H1 (cell line): ENCODE measurements at regions not wholly inside any gene's neighbourhood (a gene's known extent, or its start where the extent isn't known, plus 50 kb on each side); places are given as distances from the start of the nearest gene placed in this dataset.

Experiments used
- CTCF ChIA-PET: fragments of 300-600 bp; sonication (Branson Sonifier 250); formaldehyde crosslinking; loops from one replicate; lab custom pipeline; 2021; ENCODE audit not compliant: partially characterized antibody; lab: Charles Lee
- POLR2A ChIA-PET: fragments of 300-600 bp; sonication (Branson Sonifier 250); formaldehyde crosslinking; loops from one replicate; lab custom pipeline; 2021; ENCODE audit warnings: inconsistent platforms; ENCODE audit not compliant: partially characterized antibody; lab: Charles Lee
- DNase-seq, 2 experiments: peaks; one replicate each; pipeline versions ENCODE4 v3.0.0 to v3.0.0-alpha.2; 2010 to 2022; ENCODE audit warnings: low spot score in 2 of 2, low read depth in 1 of 2, mixed read lengths in 1 of 2
- FAIRE-seq: peaks from 2 replicates; lab custom pipeline; 2011; peaks lifted over from hg19 to GRCh38; lab: Jason Lieb, UNC
- H2AFZ ChIP-seq: 2 replicates; pipeline ENCODE4 v1.8.1; 2012; ENCODE audit warnings: low read length, inconsistent platforms
- H2AK5ac ChIP-seq: 2 replicates; pipeline ENCODE4 v1.6.1; 2013; ENCODE audit warnings: low read depth, low read length
- H2BK120ac ChIP-seq: replicated peaks from 2 replicates; pipeline ENCODE3; 2013; ENCODE audit warnings: low read depth, low read length, inconsistent platforms
- H2BK12ac ChIP-seq: 2 replicates; pipeline ENCODE4 v1.6.1; 2013; ENCODE audit warnings: low read depth, low read length
- H2BK15ac ChIP-seq: 2 replicates; pipeline ENCODE4 v1.6.1; 2013; ENCODE audit warnings: low read length
- H2BK20ac ChIP-seq: 2 replicates; pipeline ENCODE4 v1.6.1; 2013; ENCODE audit warnings: low read length
- H2BK5ac ChIP-seq: 2 replicates; pipeline ENCODE4 v1.6.1; 2013; ENCODE audit warnings: low read depth, low read length
- H3K14ac ChIP-seq: 2 replicates; pipeline ENCODE4 v1.6.1; 2013; ENCODE audit warnings: inconsistent platforms; ENCODE audit not compliant: insufficient read length
- H3K18ac ChIP-seq: 2 replicates; pipeline ENCODE4 v1.6.1; 2013; ENCODE audit warnings: low read length; ENCODE audit errors: extremely low read depth
- H3K23ac ChIP-seq: 2 replicates; pipeline ENCODE4 v1.6.1; 2013; ENCODE audit warnings: inconsistent platforms; ENCODE audit not compliant: insufficient read length
- H3K23me2 ChIP-seq: 2 replicates; pipeline ENCODE4 v1.6.1; 2013; ENCODE audit warnings: low read depth, low read length
- H3K27ac ChIP-seq: 2 replicates; pipeline ENCODE4 v1.6.1; 2011; ENCODE audit warnings: low read depth, low read length, inconsistent platforms
- H3K27me3 ChIP-seq, 4 experiments: replicated peaks in 1 of 4; 1 replicate in 1 of 4; 2 replicates in 3 of 4; pipeline versions ENCODE4 v1.6.1 to v1.8.1; 2011 to 2013; ENCODE audit warnings: low read length in 3 of 4, mild to moderate bottlenecking in 3 of 4, inconsistent platforms in 2 of 4, mixed read lengths in 2 of 4, moderate library complexity in 1 of 4; ENCODE audit not compliant: control insufficient read depth in 3 of 4, insufficient read depth in 3 of 4; ENCODE audit errors: extremely low read depth in 1 of 4
- H3K36me3 ChIP-seq, 4 experiments: 2 replicates each; pipeline versions ENCODE4 v1.6.1 to v1.8.1; 2011 to 2013; ENCODE audit warnings: mild to moderate bottlenecking in 4 of 4, low read length in 3 of 4, moderate library complexity in 2 of 4, control low read depth in 1 of 4, inconsistent platforms in 1 of 4; ENCODE audit not compliant: insufficient read depth in 4 of 4, control insufficient read depth in 2 of 4
- H3K4ac ChIP-seq: replicated peaks from 2 replicates; pipeline ENCODE3; 2013; ENCODE audit warnings: low read length, low read depth, mixed read lengths, inconsistent platforms; ENCODE audit not compliant: insufficient read length
- H3K4me1 ChIP-seq, 4 experiments: replicated peaks in 1 of 4; 1 replicate in 1 of 4; 2 replicates in 3 of 4; pipeline versions ENCODE4 v1.6.1 to v1.8.1; 2011 to 2013; ENCODE audit warnings: low read length in 3 of 4, inconsistent platforms in 2 of 4, mixed read lengths in 1 of 4; ENCODE audit not compliant: insufficient read depth in 4 of 4, control insufficient read depth in 3 of 4
- H3K4me2 ChIP-seq, 2 experiments: 2 replicates each; pipeline versions ENCODE4 v1.6.1 to v1.8.1; 2011 to 2013; ENCODE audit warnings: low read depth in 2 of 2, low read length in 2 of 2, control low read depth in 1 of 2, inconsistent platforms in 1 of 2, mild to moderate bottlenecking in 1 of 2; ENCODE audit not compliant: insufficient read depth in 1 of 2
- H3K4me3 ChIP-seq, 4 experiments: fragments of 200-600, 300-600 bp in 1 of 4; sonication (generic), shearing (Covaris generic), sonication (Bioruptor Twin) in 1 of 4; 2 replicates each; pipeline versions ENCODE4 v1.5.1 to v1.8.1; 2011 to 2016; ENCODE audit warnings: low read length in 4 of 4, low read depth in 3 of 4, control low read depth in 2 of 4, inconsistent platforms in 2 of 4, mild to moderate bottlenecking in 2 of 4, mixed read lengths in 1 of 4, moderate library complexity in 1 of 4; ENCODE audit not compliant: insufficient read depth in 2 of 4; ENCODE audit errors: extremely low read depth in 1 of 4
- H3K56ac ChIP-seq: replicated peaks from 2 replicates; pipeline ENCODE3; 2013; ENCODE audit warnings: low read depth, mild to moderate bottlenecking, mixed read lengths, low read length, inconsistent platforms; ENCODE audit not compliant: insufficient read length
- H3K79me1 ChIP-seq: 2 replicates; pipeline ENCODE4 v1.6.1; 2013; ENCODE audit warnings: low read depth, low read length, control low read depth
- H3K79me2 ChIP-seq, 2 experiments: 2 replicates each; pipeline versions ENCODE4 v1.6.1 to v1.8.1; 2012 to 2013; ENCODE audit warnings: low read length in 2 of 2, mild to moderate bottlenecking in 2 of 2, inconsistent platforms in 1 of 2; ENCODE audit not compliant: insufficient read depth in 2 of 2, control insufficient read depth in 1 of 2
- H3K9ac ChIP-seq, 4 experiments: replicated peaks in 1 of 4; 1 replicate in 1 of 4; 2 replicates in 3 of 4; pipeline versions ENCODE4 v1.6.1 to v1.8.1; 2011 to 2013; ENCODE audit warnings: low read depth in 3 of 4, low read length in 3 of 4, control low read depth in 2 of 4, mild to moderate bottlenecking in 2 of 4, moderate library complexity in 2 of 4, inconsistent platforms in 1 of 4; ENCODE audit errors: extremely low read depth in 1 of 4
- H3K9me3 ChIP-seq, 2 experiments: 2 replicates each; pipeline versions ENCODE4 v1.6.1 to v1.8.1; 2012 to 2013; ENCODE audit warnings: mild to moderate bottlenecking in 2 of 2, moderate library complexity in 2 of 2, control low read depth in 1 of 2, inconsistent platforms in 1 of 2, low read depth in 1 of 2, low read length in 1 of 2, mixed read lengths in 1 of 2; ENCODE audit not compliant: insufficient read depth in 2 of 2
- H4K20me1 ChIP-seq, 2 experiments: replicated peaks in 1 of 2; 2 replicates each; pipeline versions ENCODE3 to v1.8.1; 2011 to 2013; ENCODE audit warnings: inconsistent platforms in 2 of 2, low read length in 2 of 2, mild to moderate bottlenecking in 1 of 2; ENCODE audit not compliant: insufficient read depth in 2 of 2, control insufficient read depth in 1 of 2
- H4K5ac ChIP-seq: 2 replicates; pipeline ENCODE4 v1.6.1; 2013; ENCODE audit warnings: low read length, low read depth, mixed read lengths, inconsistent platforms; ENCODE audit not compliant: insufficient read length
- H4K8ac ChIP-seq: 2 replicates; pipeline ENCODE4 v1.8.0; 2013; ENCODE audit warnings: mild to moderate bottlenecking, moderate library complexity, low read length, inconsistent platforms; ENCODE audit not compliant: insufficient read depth; ENCODE audit errors: extremely low read depth
- H4K91ac ChIP-seq: replicated peaks from 2 replicates; pipeline ENCODE3; 2013; ENCODE audit warnings: low read length, mixed read lengths, inconsistent platforms; ENCODE audit not compliant: insufficient read length
- CEBPB ChIP-seq: IDR thresholded peaks from 2 replicates; pipeline ENCODE4 v1.6.1; 2012; ENCODE audit warnings: low read depth, low read length
- EP300 ChIP-seq, 2 experiments: IDR thresholded peaks; 1 replicate in 1 of 2; 2 replicates in 1 of 2; pipeline ENCODE4 v1.6.1; 2011 to 2012; ENCODE audit warnings: low read depth in 2 of 2, low read length in 2 of 2, mild to moderate bottlenecking in 2 of 2, borderline replicate concordance in 1 of 2, inconsistent platforms in 1 of 2, moderate library complexity in 1 of 2
- RFX5 ChIP-seq: IDR thresholded peaks from 2 replicates; pipeline ENCODE4 v1.6.1; 2011; ENCODE audit warnings: low read depth, low read length, improper control_type of control experiment, borderline replicate concordance
- WGBS, 2 experiments: shearing (Covaris generic) in 1 of 2; methylation state at CpG; one replicate each; pipeline versions ENCODE4 v1.1.6 to v1.1.7; 2013 to 2015; ENCODE audit warnings: low lambda C conversion rate in 2 of 2, mixed read lengths in 2 of 2, inconsistent platforms in 1 of 2, low coverage in 1 of 2, missing lambda C conversion rate in 1 of 2; ENCODE audit not compliant: insufficient replicate concordance in 2 of 2, insufficient coverage in 1 of 2, insufficient read length in 1 of 2; ENCODE audit errors: extremely low coverage in 1 of 2, missing lambda C conversion rate in 1 of 2; 5-methylcytosine and 5-hydroxymethylcytosine counted together
- TF ChIP-seq, protein P1 (sequence below): IDR thresholded peaks from 2 replicates; pipeline ENCODE4 v1.6.1; 2012; ENCODE audit warnings: low read length, inconsistent platforms

DNA sequence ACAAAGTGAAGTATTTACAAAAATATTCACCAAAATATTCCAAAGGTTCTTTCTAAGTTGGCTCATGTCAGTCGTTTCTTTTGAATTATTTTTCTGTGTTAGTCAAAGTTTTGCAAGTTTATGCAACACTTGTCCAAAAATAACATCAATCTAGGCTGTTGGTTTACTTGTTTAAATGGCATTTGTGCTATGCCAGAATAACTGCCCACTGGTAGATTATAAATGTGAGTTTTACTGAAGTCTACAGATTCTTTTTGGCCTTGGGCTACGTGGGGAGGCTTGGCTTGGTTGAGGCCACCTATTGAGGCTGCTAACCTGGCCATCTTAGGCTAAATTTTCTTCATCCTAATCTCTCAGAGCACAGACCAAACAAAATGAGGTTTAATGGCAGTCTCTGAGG lies 1091.9 kb upstream of the RAG2 start:
- no peak overlapping the region for H2BK12ac ChIP-seq
- H3K14ac ChIP-seq = no peak overlapping the region
- no peak overlapping the region for H2BK120ac ChIP-seq
- H4K5ac ChIP-seq = no peak overlapping the region
- WGBS, 2 experiments = 89% methylated on average over 2 of the region's 2 CpGs; no CpG with 5 or more reads in 1 of the 2 experiments
- no peak overlapping the region for H3K56ac ChIP-seq
- no peaks in the 10 kb centered on the region for H4K20me1 ChIP-seq
- no peak overlapping the region for H4K8ac ChIP-seq
- H2BK20ac ChIP-seq = no peak overlapping the region
- H2AK5ac ChIP-seq = no peak overlapping the region
- H2AFZ ChIP-seq = no peak overlapping the region
- no peak overlapping the region for H3K4ac ChIP-seq
- CTCF ChIA-PET = no interaction called here
- H3K36me3 ChIP-seq = no peaks in the 10 kb centered on the region
- H3K9me3 ChIP-seq = peaks cover 11 to 13% of the 10 kb centered on the region in 2 experiments
- no peak overlapping the region for H3K27ac ChIP-seq
- no peak overlapping the region for H4K91ac ChIP-seq
- H2BK15ac ChIP-seq = no peak overlapping the region
- H3K4me2 ChIP-seq = no peak overlapping the region
- DNase-seq (no peak), FAIRE-seq (no peak)
- POLR2A ChIA-PET = no interaction called here
- no peaks in the 10 kb centered on the region for H3K27me3 ChIP-seq
- no peak overlapping the region for H3K23ac ChIP-seq
- no peak overlapping the region for H2BK5ac ChIP-seq
- no peak overlapping the region for H3K9ac ChIP-seq
- no peak overlapping the region for H3K4me3 ChIP-seq
- no peaks in the 10 kb centered on the region for H3K79me2 ChIP-seq
- H3K79me1 ChIP-seq = no peaks in the 10 kb centered on the region
- H3K4me1 ChIP-seq = no peaks in the 10 kb centered on the region
- H3K23me2 ChIP-seq = no peaks in the 10 kb centered on the region
- H3K18ac ChIP-seq = no peak overlapping the region
- TF ChIP-seq, protein P1, sequence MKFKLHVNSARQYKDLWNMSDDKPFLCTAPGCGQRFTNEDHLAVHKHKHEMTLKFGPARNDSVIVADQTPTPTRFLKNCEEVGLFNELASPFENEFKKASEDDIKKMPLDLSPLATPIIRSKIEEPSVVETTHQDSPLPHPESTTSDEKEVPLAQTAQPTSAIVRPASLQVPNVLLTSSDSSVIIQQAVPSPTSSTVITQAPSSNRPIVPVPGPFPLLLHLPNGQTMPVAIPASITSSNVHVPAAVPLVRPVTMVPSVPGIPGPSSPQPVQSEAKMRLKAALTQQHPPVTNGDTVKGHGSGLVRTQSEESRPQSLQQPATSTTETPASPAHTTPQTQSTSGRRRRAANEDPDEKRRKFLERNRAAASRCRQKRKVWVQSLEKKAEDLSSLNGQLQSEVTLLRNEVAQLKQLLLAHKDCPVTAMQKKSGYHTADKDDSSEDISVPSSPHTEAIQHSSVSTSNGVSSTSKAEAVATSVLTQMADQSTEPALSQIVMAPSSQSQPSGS = no peak
- no peak for TF ChIP-seq RFX5
- no peak for TF ChIP-seq CEBPB
- no peak for TF ChIP-seq EP300 (IDR thresholded peaks at IDR 0.05; ENCODE audit: borderline replicate concordance in 1 of 2, low read depth in 2 of 2, low read length in 2 of 2)
